Bronchial epithelial cell (primary cell): ENCODE measurements at regions not wholly inside any gene's neighbourhood (a gene's known extent, or its start where the extent isn't known, plus 50 kb on each side); places are given as distances from the start of the nearest gene placed in this dataset.
"Not testable (repeated sequence)": the region's sequence is repeated elsewhere in the genome, so short reads cannot be mapped to it uniquely, and the experiment has no call there.

Source experiments
- DNase-seq: peaks from one replicate; pipeline ENCODE4 v3.0.0-alpha.2; 2010; ENCODE audit warnings: low read depth
- FAIRE-seq: peaks from 2 replicates; lab custom pipeline; 2011; peaks lifted over from hg19 to GRCh38; lab: Jason Lieb, UNC
- H3K27me3 ChIP-seq: 2 replicates; pipeline ENCODE4 v1.5.1; 2011; ENCODE audit warnings: low read length; ENCODE audit not compliant: control insufficient read depth, insufficient read depth
- H3K36me3 ChIP-seq: 2 replicates; pipeline ENCODE4 v1.5.1; 2011; ENCODE audit warnings: low read length; ENCODE audit not compliant: control insufficient read depth, insufficient read depth
- H3K4me3 ChIP-seq: 2 replicates; pipeline ENCODE4 v1.5.1; 2011; ENCODE audit warnings: mild to moderate bottlenecking, low read depth, low read length, control low read depth
- TF ChIP-seq, protein P1 (sequence below): IDR thresholded peaks from 2 replicates; pipeline ENCODE4 v1.5.1; 2011; ENCODE audit warnings: mild to moderate bottlenecking, moderate library complexity, low read length, control low read depth, inconsistent platforms; ENCODE audit not compliant: insufficient read depth, severe bottlenecking

DNA sequence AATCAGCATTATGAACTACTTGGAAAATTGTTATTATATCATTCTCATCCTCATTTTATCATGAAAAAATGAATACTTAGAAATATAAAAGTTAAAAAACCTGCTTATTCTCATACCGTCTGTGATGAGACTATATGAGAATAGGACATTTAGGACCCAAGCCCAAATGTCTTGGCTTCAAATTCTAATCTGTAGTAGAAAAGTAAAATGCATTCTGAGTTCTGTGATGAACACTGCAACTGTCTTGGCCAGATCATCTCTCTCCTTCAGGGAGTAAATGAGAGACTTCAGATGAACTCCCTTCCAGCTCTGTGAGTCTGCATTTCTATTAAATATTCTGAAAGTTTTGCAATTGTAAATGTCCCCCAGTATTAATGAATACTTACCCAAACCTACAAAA, 940.7 kb upstream of the KLHL29 start:
- Histone ChIP-seq H3K27me3 (no peaks in the 10 kb centered on the region), H3K36me3 (no peaks in the 10 kb centered on the region), H3K4me3 (no peak overlapping the region)
- DNase-seq (no peak), FAIRE-seq (no peak)
- TF ChIP-seq, protein P1, sequence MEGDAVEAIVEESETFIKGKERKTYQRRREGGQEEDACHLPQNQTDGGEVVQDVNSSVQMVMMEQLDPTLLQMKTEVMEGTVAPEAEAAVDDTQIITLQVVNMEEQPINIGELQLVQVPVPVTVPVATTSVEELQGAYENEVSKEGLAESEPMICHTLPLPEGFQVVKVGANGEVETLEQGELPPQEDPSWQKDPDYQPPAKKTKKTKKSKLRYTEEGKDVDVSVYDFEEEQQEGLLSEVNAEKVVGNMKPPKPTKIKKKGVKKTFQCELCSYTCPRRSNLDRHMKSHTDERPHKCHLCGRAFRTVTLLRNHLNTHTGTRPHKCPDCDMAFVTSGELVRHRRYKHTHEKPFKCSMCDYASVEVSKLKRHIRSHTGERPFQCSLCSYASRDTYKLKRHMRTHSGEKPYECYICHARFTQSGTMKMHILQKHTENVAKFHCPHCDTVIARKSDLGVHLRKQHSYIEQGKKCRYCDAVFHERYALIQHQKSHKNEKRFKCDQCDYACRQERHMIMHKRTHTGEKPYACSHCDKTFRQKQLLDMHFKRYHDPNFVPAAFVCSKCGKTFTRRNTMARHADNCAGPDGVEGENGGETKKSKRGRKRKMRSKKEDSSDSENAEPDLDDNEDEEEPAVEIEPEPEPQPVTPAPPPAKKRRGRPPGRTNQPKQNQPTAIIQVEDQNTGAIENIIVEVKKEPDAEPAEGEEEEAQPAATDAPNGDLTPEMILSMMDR: no peak

DNA sequence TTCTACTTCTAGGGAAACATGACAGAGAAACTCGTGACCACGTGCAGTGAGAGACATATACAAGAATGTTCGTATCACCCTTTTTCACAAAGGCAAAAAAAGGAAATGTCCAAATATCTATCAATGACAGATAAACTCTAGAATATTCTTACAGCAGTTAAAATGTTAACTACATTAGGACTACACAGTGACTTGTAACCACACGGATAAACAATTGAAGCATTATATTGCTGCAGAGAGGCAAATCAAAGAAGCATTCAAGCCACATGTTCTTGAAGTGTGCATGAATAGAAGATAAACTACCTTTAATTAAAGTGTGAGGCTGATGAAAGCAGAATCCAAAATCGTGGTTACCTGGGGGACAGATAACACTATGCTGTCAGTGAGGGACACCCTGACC, 935.3 kb upstream of the KLHL29 start:
- Histone ChIP-seq H3K36me3 (no peaks in the 10 kb centered on the region), H3K4me3 (no peak overlapping the region), H3K27me3 (no peaks in the 10 kb centered on the region)
- FAIRE-seq (no peak), DNase-seq (no peak)
- TF ChIP-seq, protein P1: no peak

DNA sequence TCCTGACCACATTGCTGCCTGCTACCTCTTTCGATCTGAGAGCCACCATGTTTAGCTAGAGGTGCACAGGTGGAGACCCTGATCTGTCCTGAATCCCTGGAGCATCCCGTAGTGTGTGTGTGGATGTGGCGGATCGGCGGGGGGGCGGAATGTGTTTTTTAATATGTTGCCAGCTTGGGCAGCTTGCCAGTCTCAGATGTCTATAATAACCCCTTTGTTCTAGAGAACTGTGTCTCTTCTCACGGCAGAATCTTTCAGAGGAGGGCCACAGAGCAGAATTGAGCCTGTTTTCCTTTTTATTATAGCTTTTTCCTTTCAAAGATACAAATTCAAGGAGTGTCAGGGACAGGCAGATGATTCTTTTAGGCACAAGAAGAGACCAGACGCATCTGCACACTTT, 934.1 kb upstream of the KLHL29 start:
- H3K27me3 ChIP-seq: no peaks in the 10 kb centered on the region
- TF ChIP-seq, protein P1: no peak
- H3K4me3 ChIP-seq: no peak overlapping the region
- H3K36me3 ChIP-seq: no peaks in the 10 kb centered on the region
- FAIRE-seq (no peak), DNase-seq (no peak)

DNA sequence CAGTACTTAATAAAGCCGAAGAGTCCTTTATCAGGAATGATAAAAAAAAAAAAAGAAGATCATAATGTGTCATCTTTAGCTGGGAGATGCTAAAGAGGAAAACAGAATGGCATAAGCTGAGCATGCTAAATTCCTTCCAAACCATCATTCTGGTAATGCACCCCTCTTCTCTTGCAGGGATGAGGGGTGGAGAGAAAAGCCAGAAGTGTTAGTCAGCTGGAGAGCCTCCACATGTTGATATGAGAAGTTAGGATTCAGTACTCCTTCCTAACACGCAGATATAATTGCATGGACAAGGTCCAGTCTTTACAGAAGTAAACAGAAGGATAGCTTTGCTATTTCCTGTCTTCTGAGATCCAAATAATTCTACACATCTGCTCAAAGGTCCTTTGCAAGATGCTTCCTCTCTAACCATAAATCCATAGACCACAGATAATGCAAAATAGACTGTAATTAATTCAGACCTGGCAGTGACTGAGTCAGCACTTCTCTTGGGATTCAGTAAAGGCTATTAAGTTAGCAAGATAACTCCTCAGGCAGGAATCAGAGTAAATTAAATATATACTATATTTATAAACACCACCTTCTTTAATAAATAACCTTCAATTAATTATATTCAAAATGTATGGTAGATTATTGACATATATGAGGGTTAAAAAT, 930.0 kb upstream of the KLHL29 start:
- TF ChIP-seq, protein P1: no peak
- Histone ChIP-seq H3K27me3 (no peaks in the 10 kb centered on the region), H3K4me3 (no peak overlapping the region), H3K36me3 (no peaks in the 10 kb centered on the region)
- no peak for FAIRE-seq
- no peak for DNase-seq

DNA sequence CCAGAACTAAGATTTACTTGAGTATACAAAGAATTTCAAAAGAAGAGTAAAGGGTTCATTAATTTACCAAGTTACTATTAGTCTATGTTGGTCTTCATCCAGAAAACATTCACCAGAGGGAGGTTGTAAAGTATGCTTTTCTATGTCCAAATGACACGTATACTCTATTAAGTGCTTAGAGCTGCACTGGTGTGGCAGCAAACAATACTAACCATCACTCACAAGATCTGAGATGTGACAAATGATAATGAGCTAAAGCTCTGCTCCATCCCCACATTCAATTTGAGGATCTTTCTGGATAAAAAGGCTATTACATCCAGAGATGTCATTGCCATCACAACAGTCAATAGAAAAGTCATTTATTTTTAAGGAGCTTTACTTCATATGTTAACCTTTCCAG, 926.5 kb upstream of the KLHL29 start:
- FAIRE-seq (no peak), DNase-seq (no peak)
- no peaks in the 10 kb centered on the region for H3K27me3 ChIP-seq
- no peak overlapping the region for H3K4me3 ChIP-seq
- TF ChIP-seq, protein P1: no peak
- H3K36me3 ChIP-seq: no peaks in the 10 kb centered on the region

DNA sequence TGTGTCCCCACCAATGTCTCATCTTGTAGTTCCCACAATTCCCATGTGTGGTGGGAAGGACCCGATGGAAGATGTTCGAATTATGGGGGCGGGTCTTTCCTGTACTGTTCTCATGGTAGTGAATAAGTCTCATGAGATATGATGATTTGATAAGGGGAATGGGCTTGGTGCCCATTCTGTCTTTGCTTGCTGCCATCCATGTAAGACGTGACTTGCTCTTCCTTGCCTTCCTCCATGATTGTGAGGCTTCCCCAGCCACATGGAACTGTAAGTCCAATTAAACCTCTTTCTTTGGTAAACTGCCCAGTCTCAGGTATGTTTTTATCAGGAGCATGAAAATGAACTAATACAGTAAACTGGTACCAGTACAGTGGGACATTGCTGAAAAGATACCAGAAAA, 909.9 kb upstream of the KLHL29 start:
- FAIRE-seq, H3K36me3 ChIP-seq, H3K4me3 ChIP-seq, DNase-seq, H3K27me3 ChIP-seq: not testable (repeated sequence)
